GM18867 (cell line): ENCODE measurements at regions not wholly inside any gene's neighbourhood (a gene's known extent, or its start where the extent isn't known, plus 50 kb on each side); places are given as distances from the start of the nearest gene placed in this dataset.

Experiments
- ATAC-seq: cut with Tn5 transposase; IDR thresholded peaks from one replicate; pipeline ENCODE4 v1.9.1; 2021; ENCODE audit warnings: mild to moderate bottlenecking, moderate library complexity; ENCODE audit not compliant: unreplicated experiment

- no peak for ATAC-seq
Observed at GRCh38 chr15:98382139-98382538, 266.2 kb upstream of the IGF1R start.

- no peak for ATAC-seq
Observed at GRCh38 chr15:98383571-98383970, 264.8 kb upstream of the IGF1R start.

- no peak for ATAC-seq
Observed at GRCh38 chr15:98384328-98385029, 263.9 kb upstream of the IGF1R start.

- ATAC-seq: no peak
Observed at GRCh38 chr15:98385752-98386381, 262.5 kb upstream of the IGF1R start.

DNA sequence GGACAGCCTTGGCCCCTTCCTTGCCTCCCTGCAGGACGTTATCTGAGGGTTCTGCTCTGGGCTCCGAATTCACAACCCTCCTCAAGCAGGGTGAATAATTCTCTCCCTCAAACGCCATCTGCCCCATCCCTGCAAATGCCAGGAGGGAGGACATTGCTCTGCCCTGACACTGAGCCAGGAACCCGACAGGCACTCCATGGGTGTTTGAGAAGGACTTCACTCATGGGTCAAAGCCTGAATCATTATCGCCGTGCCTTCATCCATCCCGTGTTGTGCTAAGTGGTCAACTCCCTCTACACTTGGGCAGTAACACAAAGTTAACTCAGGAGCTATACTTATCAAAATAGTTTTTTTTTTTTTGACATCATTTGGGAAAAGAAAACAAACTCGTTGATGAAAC lies 261.8 kb upstream of the IGF1R start:
- ATAC-seq: no peak

- ATAC-seq: no peak
Observed at GRCh38 chr15:98387866-98388265, 260.5 kb upstream of the IGF1R start.

DNA sequence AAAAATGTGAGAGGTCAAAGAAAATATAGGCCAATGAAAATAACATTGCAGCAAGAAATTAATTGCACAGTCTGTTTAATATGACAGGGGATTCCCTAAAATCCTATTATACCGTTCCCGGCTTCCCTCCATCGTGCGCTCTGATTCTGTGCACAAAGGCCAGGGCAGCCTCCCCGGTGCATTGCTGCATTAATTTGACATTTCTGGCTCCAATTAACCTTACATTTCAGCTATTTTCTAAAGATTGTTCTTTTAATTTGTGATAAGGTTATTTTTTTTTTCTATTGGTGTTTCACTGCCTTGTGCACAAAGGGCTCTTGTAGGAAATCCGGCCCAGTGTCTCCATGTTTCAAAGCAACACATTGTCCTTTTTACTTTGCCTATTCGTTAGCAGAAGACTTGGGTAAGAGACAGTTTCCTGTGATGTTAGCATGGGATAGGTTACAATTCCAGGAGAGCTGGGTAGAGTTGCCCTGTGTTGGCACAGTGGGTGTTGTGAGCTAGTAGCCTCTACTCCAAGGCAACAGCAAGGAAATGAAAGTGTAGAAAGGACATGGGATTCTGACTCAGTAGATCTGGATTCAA lies 257.3 kb upstream of the IGF1R start:
- ATAC-seq: no peak

DNA sequence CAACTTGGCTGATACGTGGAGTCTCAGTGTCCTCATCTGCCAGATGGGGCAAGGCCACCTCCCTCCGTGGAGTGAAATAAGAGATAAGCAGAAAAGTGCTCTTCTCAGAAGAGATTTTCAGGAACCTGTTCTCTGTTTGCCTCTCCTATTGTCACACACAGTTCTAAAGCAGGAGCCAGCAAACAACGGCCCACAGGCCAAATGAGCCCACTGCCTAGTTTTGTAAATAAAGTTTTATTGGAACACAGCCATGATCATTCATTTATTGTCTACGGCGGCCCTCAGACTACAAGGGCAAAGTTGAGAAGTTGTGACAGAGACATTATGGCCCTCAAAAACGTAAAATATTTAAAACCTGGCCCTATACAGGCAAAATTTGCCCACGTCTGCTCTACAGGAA lies 256.8 kb upstream of the IGF1R start:
- ATAC-seq: no peak

- ATAC-seq: no peak
Observed at GRCh38 chr15:98393471-98393870, 254.9 kb upstream of the IGF1R start.

GRCh38 chr15:98394546-98394945 lies 253.8 kb upstream of the IGF1R start:
- ATAC-seq: no peak

DNA sequence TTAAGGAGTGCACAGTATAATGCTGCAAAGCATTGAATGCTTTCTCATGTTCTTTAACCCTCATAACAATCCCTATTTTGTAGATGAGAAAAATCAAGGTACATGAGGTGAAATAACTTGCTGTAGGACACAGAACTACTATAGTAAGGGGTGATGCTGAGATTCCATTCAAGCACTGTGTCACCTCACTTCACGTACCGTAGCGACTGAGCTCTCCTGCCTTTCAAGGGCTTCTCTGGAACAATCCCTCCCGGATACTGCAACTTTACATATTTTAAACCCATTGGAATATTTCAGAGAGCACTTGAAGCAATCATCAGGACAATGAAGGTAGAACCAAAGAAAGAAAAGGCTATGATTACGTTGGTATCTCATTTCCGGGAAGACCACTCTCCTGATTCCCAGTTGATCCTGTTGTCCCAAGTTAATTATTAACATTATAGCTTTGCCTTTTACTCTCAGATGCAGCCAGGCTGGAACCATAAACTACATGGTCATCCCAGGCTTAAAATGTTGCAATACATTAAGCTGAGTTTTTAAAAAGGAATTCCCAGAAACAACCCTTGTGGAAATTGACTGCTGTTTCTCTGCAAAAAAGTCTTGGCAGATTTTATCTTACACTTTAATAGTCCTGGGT lies 252.2 kb upstream of the IGF1R start:
- ATAC-seq: no peak

DNA sequence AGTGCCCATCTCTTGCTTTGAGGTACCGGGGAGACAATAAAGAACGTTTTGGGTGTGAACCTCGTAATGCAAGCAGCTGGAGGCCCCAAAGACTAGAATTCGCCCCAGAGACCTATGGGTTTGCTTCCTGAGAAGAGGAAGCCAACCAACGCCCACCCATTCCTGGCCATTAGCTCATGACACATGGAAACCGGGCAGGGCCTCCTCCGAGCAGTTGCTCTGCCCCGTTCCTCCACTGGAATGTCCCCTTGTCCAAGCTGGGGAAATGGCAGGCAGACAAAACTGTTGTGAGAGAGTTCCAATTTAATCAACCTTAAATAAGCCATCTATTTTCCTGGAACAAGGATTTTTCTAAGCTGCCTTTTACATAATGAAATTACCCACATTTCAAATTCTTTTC lies 250.9 kb upstream of the IGF1R start:
- no peak for ATAC-seq

GRCh38 chr15:98398056-98398455 lies 250.3 kb upstream of the IGF1R start:
- no peak for ATAC-seq

GRCh38 chr15:98398886-98399285 lies 249.5 kb upstream of the IGF1R start:
- no peak for ATAC-seq

DNA sequence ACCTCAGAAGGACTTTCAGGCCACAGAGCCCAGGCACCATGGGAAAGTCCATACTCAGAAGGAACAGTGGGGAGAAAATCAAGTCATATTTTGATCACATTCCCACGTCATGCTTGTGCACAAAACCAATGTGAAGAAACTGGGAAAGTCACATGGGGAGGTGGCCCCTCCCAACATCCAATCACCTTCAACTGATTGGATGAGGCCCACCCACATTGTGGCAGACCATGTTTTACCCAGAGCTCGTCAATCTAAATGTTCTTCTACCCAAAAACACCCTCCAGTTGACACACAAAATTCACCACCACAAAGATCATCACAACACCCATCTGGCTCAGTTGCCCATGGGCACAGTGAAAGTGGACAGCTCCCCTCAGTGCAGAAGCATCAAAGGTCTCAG lies 248.2 kb upstream of the IGF1R start:
- ATAC-seq: no peak

GRCh38 chr15:98401029-98401428 lies 247.3 kb upstream of the IGF1R start:
- ATAC-seq: no peak

DNA sequence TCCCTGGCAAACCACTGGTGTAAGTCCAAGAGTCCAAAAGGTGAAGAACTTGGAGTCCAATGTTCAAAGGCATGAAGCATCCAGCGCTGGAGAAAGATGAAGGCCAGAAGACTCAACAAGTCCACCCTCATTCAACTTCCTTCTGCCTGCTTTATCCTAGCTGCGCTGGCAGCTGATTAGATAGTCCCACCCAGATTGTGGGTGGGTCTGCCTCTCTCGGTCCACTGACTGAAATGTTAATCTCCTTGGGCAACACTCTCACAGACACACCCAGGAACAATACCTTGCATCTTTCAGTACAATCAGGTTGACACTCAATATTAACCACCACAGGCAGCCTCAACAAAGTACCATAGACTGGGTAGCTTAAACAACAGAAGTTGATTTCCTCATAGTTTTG lies 245.9 kb upstream of the IGF1R start:
- ATAC-seq: no peak

DNA sequence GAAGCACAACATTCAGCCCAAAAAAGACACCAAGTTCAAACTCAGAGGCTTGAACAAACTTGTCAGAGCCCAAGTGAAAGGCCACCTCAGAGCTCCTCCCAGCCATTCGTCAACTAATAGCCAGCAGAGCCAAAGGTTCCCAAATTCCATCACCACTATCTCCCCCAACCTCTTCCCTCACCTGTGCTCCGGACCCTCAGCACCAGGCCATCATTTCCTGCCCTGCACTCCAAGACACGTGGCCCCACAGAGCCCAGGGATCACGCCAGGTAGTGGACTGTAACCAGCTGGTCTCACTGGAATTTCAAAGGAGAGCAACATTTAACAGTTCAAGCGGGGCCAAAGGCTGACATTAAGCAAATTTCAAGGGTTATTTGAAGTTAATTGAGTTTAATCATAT lies 245.2 kb upstream of the IGF1R start:
- ATAC-seq: no peak

GRCh38 chr15:98403569-98403968 lies 244.8 kb upstream of the IGF1R start:
- no peak for ATAC-seq

DNA sequence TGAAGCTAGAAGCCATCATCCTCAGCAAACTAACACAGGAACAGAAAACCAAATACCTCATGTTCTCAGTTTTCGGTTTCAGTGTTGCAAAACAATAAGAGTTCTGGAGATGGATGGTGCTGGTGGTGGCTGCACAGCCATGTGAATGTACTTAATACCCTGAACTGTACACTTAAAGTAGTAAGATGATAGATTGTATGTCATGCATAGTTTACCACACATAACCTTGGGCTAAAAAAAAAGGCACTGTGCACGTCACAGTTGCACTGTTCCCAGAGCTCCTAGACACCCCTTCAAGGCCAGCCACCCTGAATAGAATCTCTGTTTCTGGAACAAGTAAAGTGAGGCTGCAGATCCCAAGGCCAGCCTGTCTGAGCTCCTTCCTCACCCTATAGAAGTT lies 243.3 kb upstream of the IGF1R start:
- ATAC-seq: no peak

DNA sequence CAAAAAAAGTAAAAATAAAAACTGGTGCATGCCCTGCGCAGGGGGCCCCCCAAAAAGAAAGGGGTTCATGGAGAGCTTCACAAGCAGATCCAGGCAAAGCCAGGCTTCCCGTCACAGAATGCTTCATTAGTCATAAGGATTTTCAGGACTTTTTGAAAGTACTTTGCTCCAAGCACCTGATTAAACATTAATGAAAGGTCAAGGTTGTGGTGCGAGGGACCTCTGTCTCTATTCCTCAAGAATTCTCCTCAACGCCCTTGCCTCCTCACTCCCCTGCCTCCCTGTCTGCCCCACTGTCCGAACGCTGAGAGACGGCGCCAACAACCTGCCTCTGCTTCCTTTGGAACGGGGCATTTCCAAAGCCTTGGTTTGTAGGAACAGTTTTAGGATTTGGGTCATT lies 240.1 kb upstream of the IGF1R start:
- ATAC-seq: no peak

- no peak for ATAC-seq
Observed at GRCh38 chr15:98410328-98410727, 238.0 kb upstream of the IGF1R start.
